ENCODE measurements at regions not wholly inside any gene's neighbourhood (a gene's known extent, or its start where the extent isn't known, plus 50 kb on each side); places are given as distances from the start of the nearest gene placed in this dataset.

- TF ChIP-seq CTCF (IDR thresholded peaks at IDR 0.05) = no peak
- no peak for TF ChIP-seq ZFX (IDR thresholded peaks at IDR 0.05; ENCODE audit: borderline replicate concordance)
These were observed 146.1 kb upstream of the OTUD4 start for GRCh38 chr4:145326491-145326890.

Data from 22Rv1 (cell line).